CD4-positive, alpha-beta memory T cell (primary cell): ENCODE measurements at regions not wholly inside any gene's neighbourhood (a gene's known extent, or its start where the extent isn't known, plus 50 kb on each side); places are given as distances from the start of the nearest gene placed in this dataset.
"Not testable (repeated sequence)": the region's sequence is repeated elsewhere in the genome, so short reads cannot be mapped to it uniquely, and the experiment has no call there.

Experiments
- CTCF ChIA-PET: fragments of 350-600 bp; sonication (Branson Sonifier 250); formaldehyde crosslinking; loops from one replicate; lab custom pipeline; 2021; ENCODE audit warnings: inconsistent platforms; ENCODE audit not compliant: partially characterized antibody; lab: Charles Lee
- POLR2A ChIA-PET: fragments of 350-600 bp; sonication (Branson Sonifier 250); formaldehyde crosslinking; loops from one replicate; lab custom pipeline; 2021; ENCODE audit not compliant: partially characterized antibody; lab: Charles Lee
- DNase-seq, 5 donors: peaks; one replicate each; pipeline versions ENCODE4 v3.0.0 to v3.0.0-alpha.2; 2020 to 2022; ENCODE audit warnings: mixed read lengths in 1 of 5
- H3K27ac ChIP-seq: one replicate; pipeline ENCODE4 v1.7.0; 2013; ENCODE audit warnings: low read depth, low read length
- H3K27me3 ChIP-seq: 2 replicates; pipeline ENCODE4 v1.7.0; 2013; ENCODE audit warnings: mild to moderate bottlenecking, low read length, moderate library complexity; ENCODE audit not compliant: insufficient read depth
- H3K36me3 ChIP-seq: 2 replicates; pipeline ENCODE4 v1.7.0; 2013; ENCODE audit warnings: mild to moderate bottlenecking, low read length, moderate library complexity; ENCODE audit not compliant: insufficient read depth
- H3K4me1 ChIP-seq: 2 replicates; pipeline ENCODE4 v1.7.0; 2013; ENCODE audit warnings: mild to moderate bottlenecking, low read length, moderate library complexity; ENCODE audit not compliant: insufficient read depth
- H3K4me3 ChIP-seq, 2 donors: one replicate each; pipeline ENCODE4 v1.7.0; 2013; ENCODE audit warnings: low read length in 2 of 2, mild to moderate bottlenecking in 1 of 2
- H3K9me3 ChIP-seq, 2 donors: one replicate each; pipeline ENCODE4 v1.7.0; 2013; ENCODE audit warnings: low read length in 2 of 2, control low read depth in 1 of 2; ENCODE audit not compliant: control insufficient read depth in 1 of 2
- H3K27ac Mint-ChIP-seq, 7 donors: one replicate each; pipeline ENCODE4 v1.8.0; 2020 to 2021; ENCODE audit warnings: mixed read lengths in 7 of 7, mild to moderate bottlenecking in 6 of 7, inconsistent platforms in 3 of 7, moderate library complexity in 3 of 7
- H3K27me3 Mint-ChIP-seq, 2 donors: one replicate each; pipeline ENCODE4 v1.8.0; 2020 to 2021; ENCODE audit warnings: mixed read lengths in 2 of 2
- H3K36me3 Mint-ChIP-seq, 2 donors: one replicate each; pipeline ENCODE4 v1.8.0; 2020 to 2021; ENCODE audit warnings: mixed read lengths in 2 of 2, inconsistent platforms in 1 of 2, mild to moderate bottlenecking in 1 of 2
- H3K4me1 Mint-ChIP-seq, 4 donors: one replicate each; pipeline ENCODE4 v1.8.0; 2020 to 2021; ENCODE audit warnings: mixed read lengths in 4 of 4, mild to moderate bottlenecking in 1 of 4
- H3K4me3 Mint-ChIP-seq, 8 donors: one replicate each; pipeline ENCODE4 v1.8.0; 2020 to 2021; ENCODE audit warnings: mixed read lengths in 8 of 8, mild to moderate bottlenecking in 7 of 8, moderate library complexity in 6 of 8, inconsistent platforms in 3 of 8
- H3K9me3 Mint-ChIP-seq, 8 donors: one replicate each; pipeline ENCODE4 v1.8.0; 2020 to 2021; ENCODE audit warnings: mixed read lengths in 8 of 8, mild to moderate bottlenecking in 5 of 8, inconsistent platforms in 3 of 8, moderate library complexity in 1 of 8
- intact Hi-C: fragments of 100-400 bp; cut with micrococcal nuclease; formaldehyde crosslinking; loops from one replicate; pipeline ENCODE4 v1.15.1; 2023

DNA sequence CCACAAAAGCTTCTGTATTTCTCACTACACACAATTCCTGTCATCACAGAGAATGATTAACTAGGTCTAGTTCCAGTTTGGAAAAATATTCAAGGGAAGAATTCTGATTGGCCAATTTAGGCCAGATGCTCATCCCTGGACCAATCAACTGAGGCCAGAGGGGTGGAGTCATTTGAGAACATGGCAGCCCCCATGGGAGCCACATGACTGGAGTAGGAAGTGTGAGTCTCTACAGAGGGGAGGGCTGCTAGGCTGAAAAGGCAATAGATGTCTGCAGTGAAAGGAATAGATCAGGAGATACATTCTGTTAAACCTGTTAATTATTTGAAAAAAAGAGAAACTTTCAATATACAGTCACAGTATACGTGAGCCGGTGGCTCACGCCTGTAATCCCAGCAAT, 125.2 kb downstream of the UNC93B1 start:
- H3K9me3 Mint-ChIP-seq, H3K27me3 Mint-ChIP-seq, H3K36me3 Mint-ChIP-seq, H3K27me3 ChIP-seq, H3K4me3 Mint-ChIP-seq, H3K36me3 ChIP-seq, H3K4me3 ChIP-seq, H3K27ac ChIP-seq, H3K4me1 ChIP-seq, CTCF ChIA-PET, H3K9me3 ChIP-seq, intact Hi-C loops, DNase-seq, POLR2A ChIA-PET: not testable (repeated sequence)
- peaks cover 12 to 23% (median 13%) of the 10 kb centered on the region in 4 donors for H3K4me1 Mint-ChIP-seq
- H3K27ac Mint-ChIP-seq = peak overlapping the region in 5 of 7 donors; percentile 18 to 66 (median 22)

DNA sequence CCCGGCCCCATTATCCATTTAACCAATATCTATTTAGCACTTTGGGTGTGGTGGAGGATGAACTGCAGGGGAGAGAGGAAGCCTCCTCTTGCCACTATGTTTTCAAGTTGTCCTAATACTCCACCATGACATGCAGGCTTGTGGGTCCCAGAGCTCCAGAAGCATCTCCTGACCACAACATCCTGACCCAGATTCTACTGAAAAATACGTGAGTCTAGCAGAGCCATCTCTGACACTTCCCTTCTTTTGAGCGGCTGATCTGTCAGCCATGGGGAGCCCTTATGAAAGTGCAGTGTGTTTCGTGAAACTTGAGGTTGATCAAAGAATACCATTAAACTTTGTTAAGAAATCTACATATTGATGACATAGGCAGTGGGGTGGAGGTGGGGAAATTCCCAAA, 126.6 kb downstream of the UNC93B1 start:
- H3K4me1 ChIP-seq, CTCF ChIA-PET, H3K9me3 Mint-ChIP-seq, H3K36me3 Mint-ChIP-seq, H3K27ac ChIP-seq, intact Hi-C loops, H3K36me3 ChIP-seq, H3K4me3 ChIP-seq, POLR2A ChIA-PET, H3K27me3 ChIP-seq, H3K27me3 Mint-ChIP-seq, H3K9me3 ChIP-seq: not testable (repeated sequence)
- peak overlapping the region; percentile 35 to 89 (median 79) for H3K27ac Mint-ChIP-seq
- peak in 4 of 5 donors; percentile 21 to 61 (median 44) for DNase-seq
- H3K4me1 Mint-ChIP-seq = peaks cover 4 to 13% (median 5%) of the 10 kb centered on the region in 4 donors
- peak overlapping the region in 7 of 8 donors; percentile 2 to 59 (median 32) for H3K4me3 Mint-ChIP-seq

DNA sequence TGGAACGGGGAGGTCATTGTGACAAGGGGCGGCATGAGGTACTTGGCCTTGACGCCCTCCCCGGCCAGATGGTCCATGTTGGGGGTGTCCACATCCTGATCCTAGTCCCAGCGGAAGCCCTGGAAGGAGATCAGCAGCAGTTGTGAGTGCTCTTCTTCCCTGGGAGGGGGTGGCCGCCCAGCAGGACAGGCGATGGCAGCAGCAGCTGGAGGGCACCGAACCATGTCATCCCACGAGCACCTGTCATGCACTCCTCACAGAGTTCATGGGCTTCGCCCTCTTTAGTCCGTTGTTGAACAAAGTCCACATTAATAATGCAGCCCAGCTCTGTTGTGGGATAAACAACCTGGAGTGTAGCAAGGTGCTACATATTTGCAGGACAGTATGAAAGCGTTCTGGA, 130.7 kb downstream of the UNC93B1 start:
- POLR2A ChIA-PET, H3K36me3 Mint-ChIP-seq, H3K27ac ChIP-seq, H3K4me3 ChIP-seq, H3K27ac Mint-ChIP-seq, H3K4me1 ChIP-seq, H3K27me3 Mint-ChIP-seq, H3K27me3 ChIP-seq, H3K9me3 Mint-ChIP-seq, H3K4me1 Mint-ChIP-seq, intact Hi-C loops, CTCF ChIA-PET, H3K4me3 Mint-ChIP-seq, H3K9me3 ChIP-seq, DNase-seq, H3K36me3 ChIP-seq: not testable (repeated sequence)

DNA sequence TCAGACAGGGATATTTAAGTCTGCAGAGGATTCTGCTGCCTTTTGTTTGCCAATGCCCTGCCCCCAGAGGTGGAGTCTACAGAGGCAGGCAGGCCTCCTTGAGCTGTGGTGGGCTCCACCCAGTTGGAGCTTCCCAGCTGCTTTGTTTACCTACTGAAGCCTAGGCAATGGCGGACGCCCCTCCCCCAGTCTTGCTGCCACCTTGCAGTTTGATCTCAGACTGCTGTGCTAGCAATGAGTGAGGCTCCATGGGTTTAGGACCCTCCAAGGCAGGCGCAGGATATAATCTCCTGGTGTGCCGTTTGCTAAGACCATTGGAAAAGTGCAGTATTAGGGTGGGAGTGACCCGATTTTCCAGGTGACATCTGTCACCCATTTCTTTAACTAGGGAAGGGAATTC, 132.7 kb downstream of the UNC93B1 start:
- H3K4me3 ChIP-seq, H3K9me3 ChIP-seq, H3K36me3 Mint-ChIP-seq, H3K27me3 ChIP-seq, H3K27ac Mint-ChIP-seq, POLR2A ChIA-PET, H3K4me3 Mint-ChIP-seq, intact Hi-C loops, H3K9me3 Mint-ChIP-seq, DNase-seq, H3K27me3 Mint-ChIP-seq, H3K4me1 Mint-ChIP-seq, H3K27ac ChIP-seq, CTCF ChIA-PET, H3K4me1 ChIP-seq, H3K36me3 ChIP-seq: not testable (repeated sequence)

GRCh38 chr11:67862896-67863295, 141.0 kb downstream of the UNC93B1 start:
- POLR2A ChIA-PET, H3K27ac Mint-ChIP-seq, H3K4me1 Mint-ChIP-seq: not testable (repeated sequence)

GRCh38 chr11:67859513-67860161, 144.3 kb downstream of the UNC93B1 start:
- H3K27ac Mint-ChIP-seq, H3K4me1 Mint-ChIP-seq, H3K4me1 ChIP-seq, H3K36me3 ChIP-seq, intact Hi-C loops, H3K4me3 ChIP-seq, H3K4me3 Mint-ChIP-seq, H3K36me3 Mint-ChIP-seq, POLR2A ChIA-PET, H3K9me3 Mint-ChIP-seq, H3K27me3 ChIP-seq, H3K27ac ChIP-seq, H3K9me3 ChIP-seq: not testable (repeated sequence)
- peaks cover 5 to 16% of the 10 kb centered on the region in 2 donors for H3K27me3 Mint-ChIP-seq
- peak; percentile 53 to 68 (median 61) for DNase-seq
- CTCF ChIA-PET = interaction anchor here (0.6 to 2.8 kb wide), 2 partner anchors 26 to 96 kb away, joined by 3 to 13 read pairs; no protein-coding TSS in a partner anchor

More at GRCh38 chr11:67862896-67863295, 141.0 kb downstream of the UNC93B1 start:
- H3K36me3 Mint-ChIP-seq, H3K27me3 Mint-ChIP-seq, H3K36me3 ChIP-seq, H3K9me3 Mint-ChIP-seq, H3K4me1 ChIP-seq, intact Hi-C loops, H3K27ac ChIP-seq, H3K4me3 Mint-ChIP-seq, DNase-seq, H3K9me3 ChIP-seq, H3K4me3 ChIP-seq, H3K27me3 ChIP-seq: not testable (repeated sequence)
- CTCF ChIA-PET = interaction anchor here (1.4 kb wide), 1 partner anchor 92 kb away, joined by 7 read pairs; no protein-coding TSS in a partner anchor

DNA sequence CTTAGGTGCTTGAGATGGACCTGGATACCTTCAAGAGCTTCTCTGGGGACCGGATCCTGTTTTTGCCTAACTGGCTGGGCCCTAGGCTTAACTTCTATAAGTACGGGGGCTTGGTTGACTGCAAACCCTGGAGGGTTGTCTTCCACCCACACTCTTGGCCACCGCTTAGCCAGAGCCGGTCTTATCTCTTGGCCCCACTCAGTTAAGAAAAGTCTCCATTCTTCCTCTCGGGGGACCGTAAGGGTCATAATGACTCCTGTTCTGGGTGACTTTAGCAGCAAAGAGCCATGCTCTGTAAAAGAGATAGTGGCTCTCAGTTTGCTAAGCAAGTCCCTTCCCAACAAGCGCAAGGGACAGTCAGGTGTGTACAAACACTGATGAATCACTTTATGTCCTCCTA, 153.2 kb downstream of the UNC93B1 start:
- H3K27ac ChIP-seq, H3K4me1 ChIP-seq, H3K27ac Mint-ChIP-seq, intact Hi-C loops, DNase-seq, H3K4me1 Mint-ChIP-seq, H3K36me3 Mint-ChIP-seq, H3K9me3 Mint-ChIP-seq, H3K4me3 ChIP-seq, POLR2A ChIA-PET, H3K9me3 ChIP-seq, H3K4me3 Mint-ChIP-seq, H3K36me3 ChIP-seq, CTCF ChIA-PET, H3K27me3 ChIP-seq, H3K27me3 Mint-ChIP-seq: not testable (repeated sequence)
